Right lobe of liver (tissue), 6 donors: ENCODE measurements at regions not wholly inside any gene's neighbourhood (a gene's known extent, or its start where the extent isn't known, plus 50 kb on each side); places are given as distances from the start of the nearest gene placed in this dataset.

Source experiments
- ATAC-seq, 4 donors: fragments of 200-7000 bp; cut with Tn5 transposase; one replicate each; pipeline ENCODE4 v1.9.1; 2020; ENCODE audit warnings: mild to moderate bottlenecking in 4 of 4, moderate library complexity in 4 of 4
- DNase-seq, 3 donors: peaks; one replicate each; pipeline ENCODE4 v3.0.0-alpha.2; 2020
- H3K27ac ChIP-seq, 3 donors: fragments of 200-600 bp; one replicate each; pipeline ENCODE4 v1.8.0; 2022
- H3K27me3 ChIP-seq, 2 donors: fragments of 200-600 bp; one replicate each; pipeline ENCODE4 v1.8.0; 2022
- H3K36me3 ChIP-seq, 4 donors: fragments of 200-600 bp; sonication (generic) in 1 of 4; one replicate each; pipeline versions ENCODE4 v1.5.1 to v1.8.0; 2017 to 2022; ENCODE audit warnings: control low read depth in 1 of 4
- H3K4me1 ChIP-seq, 4 donors: fragments of 200-600 bp; sonication (generic) in 1 of 4; one replicate each; pipeline versions ENCODE4 v1.5.1 to v1.8.0; 2017 to 2022; ENCODE audit warnings: control low read depth in 1 of 4
- H3K4me3 ChIP-seq, 3 donors: fragments of 200-600 bp; one replicate each; pipeline ENCODE4 v1.8.0; 2022
- H3K9me3 ChIP-seq, 4 donors: fragments of 200-600 bp; sonication (generic) in 1 of 4; one replicate each; pipeline versions ENCODE4 v1.5.1 to v1.8.0; 2017 to 2022; ENCODE audit warnings: control low read depth in 1 of 4
- POLR2A ChIP-seq: fragments of 450-650 bp; IDR thresholded peaks from one replicate; pipeline ENCODE4 v1.6.1; 2017; ENCODE audit warnings: antibody characterized with exemption, mild to moderate bottlenecking
- WGBS: methylation state at CpG from one replicate; pipeline ENCODE4 v1.1.6; 2018; ENCODE audit warnings: low coverage, low lambda C conversion rate; ENCODE audit not compliant: insufficient coverage; ENCODE audit errors: missing lambda C conversion rate; 5-methylcytosine and 5-hydroxymethylcytosine counted together
- intact Hi-C, 2 donors: fragments of 100-400 bp; cut with DNase I; formaldehyde crosslinking; loops; one replicate each; pipeline versions ENCODE4 v1.11.2 to v1.14.1; 2022
- TF ChIP-seq, protein P1 (sequence below), 4 donors: fragments of 200-600 bp in 3 of 4; fragments of 450-650 bp in 1 of 4; IDR thresholded peaks; one replicate each; pipeline versions ENCODE4 v1.5.1 to v1.8.0; 2016 to 2022; ENCODE audit warnings: antibody characterized with exemption in 4 of 4, mild to moderate bottlenecking in 2 of 4
- donor health status: DM: no; HTN: yes; CAD: no.
- donor health status: DM: no; HTN: no; CAD: no.
- donor health status: DM: no; HTN: no; CAD: no.
- donor health status: DM: no; HTN: yes; CAD: no.
- donor health status: DM: no; HTN: yes; CAD: no.

DNA sequence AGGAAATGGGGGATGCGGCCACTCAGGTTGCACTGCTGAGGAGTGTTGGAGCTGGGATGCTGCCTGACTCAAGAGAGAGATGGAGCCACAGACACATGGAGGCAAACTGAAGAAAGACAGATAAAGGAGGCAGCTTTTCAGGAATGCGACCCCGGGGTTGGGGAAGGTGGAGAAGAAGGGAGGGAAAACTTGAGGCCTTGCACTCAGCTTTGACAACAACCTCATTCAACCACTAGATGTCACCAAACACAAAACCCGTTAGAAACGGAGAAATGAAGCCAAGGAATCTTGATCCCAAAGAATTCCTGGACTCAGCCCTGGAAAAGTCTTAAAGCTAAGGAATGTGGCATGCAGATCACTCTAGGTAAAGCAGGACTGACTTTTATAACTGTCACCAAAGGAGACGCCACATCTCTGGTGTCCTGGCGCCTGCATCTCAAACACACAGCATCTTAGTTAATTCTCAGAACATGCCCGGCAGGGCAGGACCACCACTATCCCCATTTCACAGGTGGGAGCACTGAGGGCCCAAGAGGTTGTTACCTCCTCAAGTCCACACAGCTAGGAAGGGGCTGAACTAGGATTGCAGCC, 59.6 kb upstream of the LMCD1 start:
- DNase-seq = no peak
- no peak for TF ChIP-seq POLR2A
- TF ChIP-seq, protein P1, sequence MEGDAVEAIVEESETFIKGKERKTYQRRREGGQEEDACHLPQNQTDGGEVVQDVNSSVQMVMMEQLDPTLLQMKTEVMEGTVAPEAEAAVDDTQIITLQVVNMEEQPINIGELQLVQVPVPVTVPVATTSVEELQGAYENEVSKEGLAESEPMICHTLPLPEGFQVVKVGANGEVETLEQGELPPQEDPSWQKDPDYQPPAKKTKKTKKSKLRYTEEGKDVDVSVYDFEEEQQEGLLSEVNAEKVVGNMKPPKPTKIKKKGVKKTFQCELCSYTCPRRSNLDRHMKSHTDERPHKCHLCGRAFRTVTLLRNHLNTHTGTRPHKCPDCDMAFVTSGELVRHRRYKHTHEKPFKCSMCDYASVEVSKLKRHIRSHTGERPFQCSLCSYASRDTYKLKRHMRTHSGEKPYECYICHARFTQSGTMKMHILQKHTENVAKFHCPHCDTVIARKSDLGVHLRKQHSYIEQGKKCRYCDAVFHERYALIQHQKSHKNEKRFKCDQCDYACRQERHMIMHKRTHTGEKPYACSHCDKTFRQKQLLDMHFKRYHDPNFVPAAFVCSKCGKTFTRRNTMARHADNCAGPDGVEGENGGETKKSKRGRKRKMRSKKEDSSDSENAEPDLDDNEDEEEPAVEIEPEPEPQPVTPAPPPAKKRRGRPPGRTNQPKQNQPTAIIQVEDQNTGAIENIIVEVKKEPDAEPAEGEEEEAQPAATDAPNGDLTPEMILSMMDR (IDR thresholded peaks at IDR 0.05) = peak; percentile 68 to 84 (median 72)

DNA sequence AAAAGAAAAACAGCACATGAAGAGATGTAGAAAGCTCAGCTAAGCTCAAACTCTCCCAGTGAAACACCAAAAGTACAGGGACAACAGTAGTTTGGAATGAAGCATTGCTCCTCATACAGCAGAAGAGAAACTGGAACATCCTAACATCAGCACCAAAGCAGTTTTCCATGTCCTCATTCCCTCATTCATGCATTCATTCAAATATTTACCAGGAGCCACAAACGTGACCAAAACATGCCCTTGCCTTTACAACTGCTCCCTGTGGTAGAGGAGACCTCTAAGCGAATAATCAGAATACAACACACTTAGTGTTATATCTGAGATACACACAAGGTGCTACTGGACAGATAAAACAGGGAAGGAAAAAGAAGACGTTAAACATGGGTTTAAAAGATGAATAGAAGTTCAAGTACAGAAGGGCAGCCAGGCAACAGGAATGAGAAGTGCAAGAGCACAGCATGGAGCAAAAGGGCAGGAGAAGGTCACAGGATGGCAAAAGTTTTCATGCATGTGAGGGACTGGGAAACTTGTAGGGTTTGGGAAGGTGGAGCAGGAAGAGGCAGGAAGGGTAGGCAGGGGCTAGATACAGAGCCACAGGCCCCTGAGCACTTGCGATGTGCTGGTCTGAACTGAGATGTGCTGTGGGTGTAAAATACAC, 58.5 kb upstream of the LMCD1 start:
- intact Hi-C loops = loop anchor here in 1 of 2 donors (5.0 kb wide), 1 partner anchor 164 kb away; no protein-coding TSS in a partner anchor
- no peak for ATAC-seq
- no peak for TF ChIP-seq POLR2A
- TF ChIP-seq, protein P1 (IDR thresholded peaks at IDR 0.05) = no peak
- Histone ChIP-seq H3K36me3 (no peaks in the 10 kb centered on the region), H3K9me3 (peaks cover 0 to 3% (median 0%) of the 10 kb centered on the region in 4 donors), H3K4me1 (peaks cover 0 to 19% (median 8%) of the 10 kb centered on the region in 4 donors), H3K27me3 (no peaks in the 10 kb centered on the region), H3K4me3 (no peak overlapping the region), H3K27ac (peak overlapping the region in 1 of 3 donors; percentile 48)
- no peak for DNase-seq
- 50% methylated on average over 4 of the region's 4 CpGs for WGBS

More for the DNA sequence above, 59.6 kb upstream of the LMCD1 start:
- no peak overlapping the region for H3K27ac ChIP-seq
- H3K9me3 ChIP-seq = peaks cover 0 to 3% (median 0%) of the 10 kb centered on the region in 4 donors
- no peak overlapping the region for H3K4me3 ChIP-seq
- ATAC-seq = peak; percentile 30 to 52 (median 50)
- intact Hi-C loops = loop anchor here in 1 of 2 donors (5.0 kb wide), 1 partner anchor 165 kb away; no protein-coding TSS in a partner anchor
- no peaks in the 10 kb centered on the region for H3K36me3 ChIP-seq
- WGBS = 32% methylated on average over 6 of the region's 8 CpGs
- H3K27me3 ChIP-seq = no peaks in the 10 kb centered on the region
- H3K4me1 ChIP-seq = peaks cover 0 to 19% (median 8%) of the 10 kb centered on the region in 4 donors

- intact Hi-C loops = loop anchor here in 1 of 2 donors (5.0 kb wide), 1 partner anchor 163 kb away; no protein-coding TSS in a partner anchor
- Histone ChIP-seq H3K27me3 (no peaks in the 10 kb centered on the region), H3K4me1 (peaks cover 0 to 19% (median 8%) of the 10 kb centered on the region in 4 donors), H3K36me3 (no peaks in the 10 kb centered on the region), H3K27ac (peak overlapping the region; percentile 43 to 67 (median 48)), H3K9me3 (peaks cover 0 to 3% (median 0%) of the 10 kb centered on the region in 4 donors), H3K4me3 (no peak overlapping the region)
- ATAC-seq (peak; percentile 97 to 100 (median 99)), DNase-seq (peak; percentile 90 to 95 (median 93))
- TF ChIP-seq, protein P1 (IDR thresholded peaks at IDR 0.05) = no peak
- peak; percentile 73 for TF ChIP-seq POLR2A
- 21% methylated on average over 14 of the region's 15 CpGs for WGBS
These were observed 57.5 kb upstream of the LMCD1 start for GRCh38 chr3:8443829-8444791.

- H3K27ac ChIP-seq = peak overlapping the region in 1 of 3 donors; percentile 41
- peaks cover 0 to 3% (median 0%) of the 10 kb centered on the region in 4 donors for H3K9me3 ChIP-seq
- no peak overlapping the region for H3K4me3 ChIP-seq
- TF ChIP-seq, protein P1 (IDR thresholded peaks at IDR 0.05) = no peak
- TF ChIP-seq POLR2A = no peak
- DNase-seq (no peak), ATAC-seq (no peak)
- no peaks in the 10 kb centered on the region for H3K36me3 ChIP-seq
- peaks cover 0 to 19% (median 8%) of the 10 kb centered on the region in 4 donors for H3K4me1 ChIP-seq
- WGBS = 75% methylated on average over 3 of the region's 3 CpGs
- intact Hi-C loops = loop anchor here in 1 of 2 donors (5.0 kb wide), 1 partner anchor 162 kb away; no protein-coding TSS in a partner anchor
- no peaks in the 10 kb centered on the region for H3K27me3 ChIP-seq
These were observed 56.7 kb upstream of the LMCD1 start for GRCh38 chr3:8444883-8445282.
